Neural crest cell (in vitro differentiated cells): ENCODE measurements at regions not wholly inside any gene's neighbourhood (a gene's known extent, or its start where the extent isn't known, plus 50 kb on each side); places are given as distances from the start of the nearest gene placed in this dataset.

ENCODE experiments used
- DNase-seq: peaks from one replicate; pipeline ENCODE4 v3.0.0; 2021; ENCODE audit warnings: low read depth, mixed read lengths, low spot score
- H3K27ac Mint-ChIP-seq: one replicate; pipeline ENCODE4 v1.8.0; 2021; ENCODE audit warnings: mild to moderate bottlenecking, mixed read lengths; ENCODE audit not compliant: unreplicated experiment
- H3K27me3 Mint-ChIP-seq: 2 replicates; pipeline ENCODE4 v1.8.0; 2021; ENCODE audit warnings: low read depth, mild to moderate bottlenecking, mixed read lengths
- H3K36me3 Mint-ChIP-seq: 2 replicates; pipeline ENCODE4 v1.8.0; 2021; ENCODE audit warnings: low read depth, mild to moderate bottlenecking, mixed read lengths
- H3K4me1 Mint-ChIP-seq: 2 replicates; pipeline ENCODE4 v1.8.0; 2021; ENCODE audit warnings: mixed read lengths
- H3K4me3 Mint-ChIP-seq: one replicate; pipeline ENCODE4 v1.8.0; 2021; ENCODE audit warnings: mild to moderate bottlenecking, mixed read lengths
- H3K9me3 Mint-ChIP-seq: 2 replicates; pipeline ENCODE4 v1.8.0; 2021; ENCODE audit warnings: mixed read lengths
- CTCF ChIP-seq: fragments of 200-600 bp; sonication (generic); conservative IDR thresholded peaks from 2 replicates; pipeline ENCODE4 v1.5.0; 2021; ENCODE audit warnings: antibody characterized with exemption, mild to moderate bottlenecking

DNA sequence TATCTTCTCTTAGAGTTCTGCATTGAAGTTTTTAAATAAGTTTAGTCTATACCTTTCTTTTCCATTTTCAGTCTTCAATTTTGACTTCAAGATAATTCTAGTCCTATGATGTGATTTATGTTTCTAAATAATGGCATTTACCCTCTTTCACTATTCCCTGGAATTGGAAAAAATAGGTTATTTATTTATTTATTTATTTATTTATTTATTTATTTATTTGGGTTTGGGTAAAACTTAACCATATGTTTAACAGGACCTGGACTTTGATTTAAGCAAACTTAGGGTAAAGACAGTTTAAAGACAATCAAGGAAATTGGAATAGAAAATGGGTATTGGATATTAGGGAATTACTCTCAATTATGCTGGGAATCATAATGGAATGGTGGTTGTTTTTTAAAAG lies 182.1 kb downstream of the RPIA start:
- Mint-ChIP-seq H3K9me3 (peaks cover 18% of the 10 kb centered on the region), H3K27ac (no peak overlapping the region), H3K4me3 (no peak overlapping the region), H3K4me1 (no peaks in the 10 kb centered on the region), H3K27me3 (no peaks in the 10 kb centered on the region), H3K36me3 (no peaks in the 10 kb centered on the region)
- no peak for TF ChIP-seq CTCF
- DNase-seq = no peak

DNA sequence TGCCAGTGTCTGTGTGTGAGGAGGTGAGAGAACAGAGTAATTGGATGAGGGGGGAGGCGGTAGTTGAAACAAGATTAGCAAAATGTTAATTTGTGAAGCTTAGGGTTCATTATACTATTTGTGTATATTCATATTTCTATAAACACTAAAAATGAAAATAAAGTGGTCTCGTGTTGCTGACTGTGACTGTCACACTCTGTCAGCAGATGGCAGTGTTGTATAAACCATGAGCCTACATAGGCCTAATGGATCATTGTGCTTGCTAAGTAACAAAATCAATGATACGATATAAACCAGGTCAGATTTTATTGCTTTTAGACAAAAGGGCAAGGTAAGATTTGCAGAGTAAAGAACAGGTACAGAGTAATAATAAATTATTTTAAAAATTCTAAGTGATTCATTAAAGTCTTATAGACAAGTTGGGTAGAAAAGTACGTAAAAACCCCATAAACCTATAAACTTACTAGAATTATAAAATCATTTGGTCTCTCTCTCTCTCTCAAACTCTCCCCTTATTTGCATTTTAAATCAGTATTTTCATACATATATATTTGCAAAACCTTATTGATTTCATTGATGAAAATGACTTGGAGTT lies 182.7 kb downstream of the RPIA start:
- DNase-seq = peak; percentile 6

DNA sequence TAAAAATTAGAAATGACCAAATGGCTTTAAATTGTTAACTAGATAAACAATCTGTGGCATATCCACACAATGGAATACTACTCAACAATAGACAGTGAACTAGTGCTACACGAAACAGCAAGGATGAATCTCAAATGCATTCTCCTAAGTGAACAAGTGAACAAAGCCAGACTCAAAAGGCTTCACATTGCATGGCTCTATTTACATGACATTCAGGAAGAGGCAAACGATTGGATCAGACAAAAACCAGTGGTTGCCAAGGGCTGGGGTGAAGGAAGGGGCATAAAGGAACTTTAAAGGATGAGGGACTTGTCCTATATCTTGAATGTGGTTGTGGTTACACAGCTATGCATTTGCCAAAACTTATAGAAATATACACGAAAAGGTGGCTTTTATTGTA lies 184.3 kb downstream of the RPIA start:
- DNase-seq = no peak
- H3K36me3 Mint-ChIP-seq = no peaks in the 10 kb centered on the region
- no peaks in the 10 kb centered on the region for H3K4me1 Mint-ChIP-seq
- no peak overlapping the region for H3K27ac Mint-ChIP-seq
- no peak overlapping the region for H3K4me3 Mint-ChIP-seq
- H3K27me3 Mint-ChIP-seq = no peaks in the 10 kb centered on the region
- peaks cover 13% of the 10 kb centered on the region for H3K9me3 Mint-ChIP-seq
- no peak for TF ChIP-seq CTCF

More for the DNA sequence above, 182.7 kb downstream of the RPIA start:
- Mint-ChIP-seq H3K36me3 (no peaks in the 10 kb centered on the region), H3K27ac (no peak overlapping the region), H3K9me3 (peaks cover 14% of the 10 kb centered on the region), H3K27me3 (no peaks in the 10 kb centered on the region), H3K4me1 (no peaks in the 10 kb centered on the region), H3K4me3 (no peak overlapping the region)
- TF ChIP-seq CTCF = peak; percentile 76

GRCh38 chr2:88880441-88880953 lies 189.0 kb downstream of the RPIA start:
- H3K27me3 Mint-ChIP-seq = no peaks in the 10 kb centered on the region
- no peak for DNase-seq
- no peak overlapping the region for H3K27ac Mint-ChIP-seq
- peak; percentile 73 for TF ChIP-seq CTCF
- peaks cover 2% of the 10 kb centered on the region for H3K36me3 Mint-ChIP-seq
- H3K4me3 Mint-ChIP-seq = no peak overlapping the region
- H3K4me1 Mint-ChIP-seq = no peaks in the 10 kb centered on the region
- peaks cover 10% of the 10 kb centered on the region for H3K9me3 Mint-ChIP-seq

DNA sequence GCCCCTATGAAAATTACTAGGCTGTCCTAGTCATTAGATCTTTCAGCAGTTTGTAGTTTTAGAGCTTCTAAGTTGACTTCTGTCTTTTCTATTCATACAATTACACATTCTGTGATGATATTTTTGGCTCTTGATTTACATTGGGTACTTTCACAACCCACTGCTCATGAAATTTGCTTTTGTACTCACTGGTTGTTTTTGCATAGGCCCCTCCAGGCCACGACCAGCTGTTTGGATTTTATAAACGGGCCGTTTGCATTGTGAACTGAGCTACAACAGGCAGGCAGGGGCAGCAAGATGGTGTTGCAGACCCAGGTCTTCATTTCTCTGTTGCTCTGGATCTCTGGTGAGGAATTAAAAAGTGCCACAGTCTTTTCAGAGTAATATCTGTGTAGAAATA lies 193.8 kb downstream of the RPIA start:
- Mint-ChIP-seq H3K36me3 (peaks cover 2% of the 10 kb centered on the region), H3K4me1 (no peaks in the 10 kb centered on the region), H3K9me3 (peaks cover 11% of the 10 kb centered on the region), H3K27me3 (no peaks in the 10 kb centered on the region), H3K27ac (no peak overlapping the region), H3K4me3 (no peak overlapping the region)
- no peak for DNase-seq
- no peak for TF ChIP-seq CTCF
